ENCODE measurements at regions not wholly inside any gene's neighbourhood (a gene's known extent, or its start where the extent isn't known, plus 50 kb on each side); places are given as distances from the start of the nearest gene placed in this dataset.

GRCh38 chr1:208835097-208835463 is 590.9 kb upstream of the PLXNA2 start:
- ChIA-PET POLR2A (no interaction called here), CTCF (interaction anchor here (0.6 kb wide), 1 partner anchor 369 kb away, joined by 3 read pairs; no protein-coding TSS in a partner anchor)
- TF ChIP-seq ARNT (IDR thresholded peaks at IDR 0.05) (no peak), L3MBTL2 (conservative IDR thresholded peaks at IDR 0.05) (no peak), SUZ12 (IDR thresholded peaks at IDR 0.05) (no peak), HDGF (IDR thresholded peaks at IDR 0.05; ENCODE audit: borderline replicate concordance) (no peak), SP1 (IDR thresholded peaks at IDR 0.05) (no peak), NFRKB (IDR thresholded peaks at IDR 0.05) (no peak), FOXM1 (IDR thresholded peaks at IDR 0.05; ENCODE audit: borderline replicate concordance) (no peak), ZNF384 (IDR thresholded peaks at IDR 0.05) (no peak), CTBP1 (IDR thresholded peaks at IDR 0.05; ENCODE audit: borderline replicate concordance) (no peak), FOXK2 (IDR thresholded peaks at IDR 0.05) (no peak)
- no peak for DNase-seq (ENCODE audit: extremely low spot score)

- ChIA-PET CTCF (interaction anchor here (0.6 kb wide), 1 partner anchor 368 kb away, joined by 3 read pairs; no protein-coding TSS in a partner anchor), POLR2A (no interaction called here)
- TF ChIP-seq NFRKB (IDR thresholded peaks at IDR 0.05) (no peak), FOXK2 (IDR thresholded peaks at IDR 0.05) (no peak), HDGF (IDR thresholded peaks at IDR 0.05; ENCODE audit: borderline replicate concordance) (no peak), CTBP1 (IDR thresholded peaks at IDR 0.05; ENCODE audit: borderline replicate concordance) (no peak), FOXA1 (IDR thresholded peaks at IDR 0.05) (no peak), SP1 (IDR thresholded peaks at IDR 0.05) (no peak), FOXM1 (IDR thresholded peaks at IDR 0.05; ENCODE audit: borderline replicate concordance) (no peak), LEF1 (IDR thresholded peaks at IDR 0.05; ENCODE audit: borderline replicate concordance) (no peak), ELF4 (IDR thresholded peaks at IDR 0.05) (no peak), BHLHE40 (IDR thresholded peaks at IDR 0.05; ENCODE audit: borderline replicate concordance) (no peak), L3MBTL2 (conservative IDR thresholded peaks at IDR 0.05) (no peak), PKNOX1 (IDR thresholded peaks at IDR 0.05) (no peak), ARNT (IDR thresholded peaks at IDR 0.05) (no peak)
- DNase-seq (ENCODE audit: extremely low spot score) = no peak
Observed at GRCh38 chr1:208835781-208836180, 591.6 kb upstream of the PLXNA2 start.

- no peak for DNase-seq (ENCODE audit: extremely low spot score)
- POLR2A ChIA-PET = no interaction called here
- CTCF ChIA-PET = no interaction called here
Observed at GRCh38 chr1:208837242-208837641, 593.1 kb upstream of the PLXNA2 start.

GRCh38 chr1:208841436-208841835 is 597.3 kb upstream of the PLXNA2 start:
- POLR2A ChIA-PET = no interaction called here
- DNase-seq (ENCODE audit: extremely low spot score) = no peak
- TF ChIP-seq FOXM1 (IDR thresholded peaks at IDR 0.05; ENCODE audit: borderline replicate concordance) = no peak
- no peak for TF ChIP-seq SUZ12 (IDR thresholded peaks at IDR 0.05)
- no peak for TF ChIP-seq ELF4 (IDR thresholded peaks at IDR 0.05)
- TF ChIP-seq SP1 (IDR thresholded peaks at IDR 0.05) = no peak
- no peak for TF ChIP-seq L3MBTL2 (conservative IDR thresholded peaks at IDR 0.05)
- no peak for TF ChIP-seq ZNF384 (IDR thresholded peaks at IDR 0.05)
- no peak for TF ChIP-seq NFRKB (IDR thresholded peaks at IDR 0.05)
- TF ChIP-seq BHLHE40 (IDR thresholded peaks at IDR 0.05; ENCODE audit: borderline replicate concordance) = no peak
- TF ChIP-seq HDGF (IDR thresholded peaks at IDR 0.05; ENCODE audit: borderline replicate concordance) = no peak
- TF ChIP-seq ARNT (IDR thresholded peaks at IDR 0.05) = no peak
- no peak for TF ChIP-seq LEF1 (IDR thresholded peaks at IDR 0.05; ENCODE audit: borderline replicate concordance)
- CTCF ChIA-PET = no interaction called here

More at GRCh38 chr1:208837242-208837641, 593.1 kb upstream of the PLXNA2 start:
- TF ChIP-seq FOXA1 (IDR thresholded peaks at IDR 0.05) = no peak
- no peak for TF ChIP-seq L3MBTL2 (conservative IDR thresholded peaks at IDR 0.05)
- no peak for TF ChIP-seq LEF1 (IDR thresholded peaks at IDR 0.05; ENCODE audit: borderline replicate concordance)
- no peak for TF ChIP-seq BHLHE40 (IDR thresholded peaks at IDR 0.05; ENCODE audit: borderline replicate concordance)
- TF ChIP-seq PKNOX1 (IDR thresholded peaks at IDR 0.05) = no peak
- no peak for TF ChIP-seq SP1 (IDR thresholded peaks at IDR 0.05)
- TF ChIP-seq HDGF (IDR thresholded peaks at IDR 0.05; ENCODE audit: borderline replicate concordance) = no peak
- no peak for TF ChIP-seq FOXK2 (IDR thresholded peaks at IDR 0.05)

- CTCF ChIA-PET = no interaction called here
- no peak for DNase-seq (ENCODE audit: extremely low spot score)
- TF ChIP-seq CTBP1 (IDR thresholded peaks at IDR 0.05; ENCODE audit: borderline replicate concordance) (no peak), PKNOX1 (IDR thresholded peaks at IDR 0.05) (no peak), FOXM1 (IDR thresholded peaks at IDR 0.05; ENCODE audit: borderline replicate concordance) (no peak), FOXA1 (IDR thresholded peaks at IDR 0.05) (no peak), L3MBTL2 (conservative IDR thresholded peaks at IDR 0.05) (no peak), HDGF (IDR thresholded peaks at IDR 0.05; ENCODE audit: borderline replicate concordance) (no peak), NFRKB (IDR thresholded peaks at IDR 0.05) (no peak)
- POLR2A ChIA-PET = no interaction called here
Observed at GRCh38 chr1:208842451-208842850, 598.3 kb upstream of the PLXNA2 start.

- POLR2A ChIA-PET = no interaction called here
- no peak for DNase-seq (ENCODE audit: extremely low spot score)
- TF ChIP-seq ELF4 (IDR thresholded peaks at IDR 0.05) (no peak), PKNOX1 (IDR thresholded peaks at IDR 0.05) (no peak), ARNT (IDR thresholded peaks at IDR 0.05) (no peak), FOXA1 (IDR thresholded peaks at IDR 0.05) (no peak)
- CTCF ChIA-PET = no interaction called here
Observed at GRCh38 chr1:208844158-208844557, 600.0 kb upstream of the PLXNA2 start.
